ENCODE measurements at regions not wholly inside any gene's neighbourhood (a gene's known extent, or its start where the extent isn't known, plus 50 kb on each side); places are given as distances from the start of the nearest gene placed in this dataset.
"Not testable (repeated sequence)": the region's sequence is repeated elsewhere in the genome, so short reads cannot be mapped to it uniquely, and the experiment has no call there.

GRCh38 chr11:81380395-81380794 lies 1353.3 kb downstream of the FAM181B start:
- ChIA-PET POLR2A (no interaction called here), CTCF (no interaction called here)

GRCh38 chr11:81377418-81377817 lies 1356.2 kb downstream of the FAM181B start:
- POLR2A ChIA-PET, result no interaction called here
- CTCF ChIA-PET, result no interaction called here

GRCh38 chr11:81373986-81374385 lies 1359.7 kb downstream of the FAM181B start:
- ChIA-PET CTCF (no interaction called here), POLR2A (no interaction called here)

GRCh38 chr11:81368192-81368591 lies 1365.5 kb downstream of the FAM181B start:
- POLR2A ChIA-PET, result no interaction called here
- CTCF ChIA-PET, result no interaction called here

GRCh38 chr11:81365496-81365895 lies 1368.2 kb downstream of the FAM181B start:
- ChIA-PET POLR2A (no interaction called here), CTCF (no interaction called here)

- CTCF ChIA-PET, result no interaction called here
- POLR2A ChIA-PET, result no interaction called here
Observed at GRCh38 chr11:81359476-81359875, 1374.2 kb downstream of the FAM181B start.

GRCh38 chr11:81345609-81346008 lies 1388.1 kb downstream of the FAM181B start:
- POLR2A ChIA-PET, result no interaction called here

GRCh38 chr11:81342966-81343365 lies 1390.7 kb downstream of the FAM181B start:
- CTCF ChIA-PET, result no interaction called here
- POLR2A ChIA-PET, result no interaction called here

More at GRCh38 chr11:81345609-81346008, 1388.1 kb downstream of the FAM181B start:
- CTCF ChIA-PET, result no interaction called here

- CTCF ChIA-PET, result no interaction called here
- POLR2A ChIA-PET, result no interaction called here
Observed at GRCh38 chr11:81340225-81340624, 1393.4 kb downstream of the FAM181B start.

GRCh38 chr11:81339521-81339920 lies 1394.1 kb downstream of the FAM181B start:
- CTCF ChIA-PET, result no interaction called here
- POLR2A ChIA-PET, result no interaction called here

GRCh38 chr11:81337756-81338155 lies 1395.9 kb downstream of the FAM181B start:
- ChIA-PET POLR2A (no interaction called here), CTCF (no interaction called here)

- ChIA-PET CTCF (no interaction called here), POLR2A (no interaction called here)
Observed at GRCh38 chr11:81332276-81332675, 1401.4 kb downstream of the FAM181B start.

- CTCF ChIA-PET, result no interaction called here
Observed at GRCh38 chr11:81331611-81332235, 1401.9 kb downstream of the FAM181B start.

GRCh38 chr11:81331088-81331487 lies 1402.6 kb downstream of the FAM181B start:
- CTCF ChIA-PET, result no interaction called here
- POLR2A ChIA-PET, result no interaction called here

More at GRCh38 chr11:81331611-81332235, 1401.9 kb downstream of the FAM181B start:
- POLR2A ChIA-PET, result no interaction called here

- ChIA-PET POLR2A (no interaction called here), CTCF (no interaction called here)
Observed at GRCh38 chr11:81303038-81303664, 1430.5 kb downstream of the FAM181B start.

GRCh38 chr11:81301166-81301830 lies 1432.4 kb downstream of the FAM181B start:
- POLR2A ChIA-PET, result no interaction called here
- CTCF ChIA-PET, result no interaction called here

- POLR2A ChIA-PET, result no interaction called here
- CTCF ChIA-PET, result no interaction called here
Observed at GRCh38 chr11:81286959-81287358, 1446.7 kb downstream of the FAM181B start.

GRCh38 chr11:81286550-81286949 lies 1447.1 kb downstream of the FAM181B start:
- POLR2A ChIA-PET, result no interaction called here

GRCh38 chr11:81280228-81280627 lies 1453.4 kb downstream of the FAM181B start:
- CTCF ChIA-PET, result not testable (repeated sequence)

More at GRCh38 chr11:81286550-81286949, 1447.1 kb downstream of the FAM181B start:
- CTCF ChIA-PET, result no interaction called here

GRCh38 chr11:81278991-81279390 lies 1454.7 kb downstream of the FAM181B start:
- CTCF ChIA-PET, result no interaction called here
- POLR2A ChIA-PET, result no interaction called here

More at GRCh38 chr11:81280228-81280627, 1453.4 kb downstream of the FAM181B start:
- POLR2A ChIA-PET, result not testable (repeated sequence)

GRCh38 chr11:81270686-81271085 lies 1463.0 kb downstream of the FAM181B start:
- ChIA-PET CTCF (no interaction called here), POLR2A (no interaction called here)

GRCh38 chr11:81267246-81267645 lies 1466.4 kb downstream of the FAM181B start:
- POLR2A ChIA-PET, result no interaction called here
- CTCF ChIA-PET, result no interaction called here
